ENCODE measurements at regions not wholly inside any gene's neighbourhood (a gene's known extent, or its start where the extent isn't known, plus 50 kb on each side); places are given as distances from the start of the nearest gene placed in this dataset.

DNA sequence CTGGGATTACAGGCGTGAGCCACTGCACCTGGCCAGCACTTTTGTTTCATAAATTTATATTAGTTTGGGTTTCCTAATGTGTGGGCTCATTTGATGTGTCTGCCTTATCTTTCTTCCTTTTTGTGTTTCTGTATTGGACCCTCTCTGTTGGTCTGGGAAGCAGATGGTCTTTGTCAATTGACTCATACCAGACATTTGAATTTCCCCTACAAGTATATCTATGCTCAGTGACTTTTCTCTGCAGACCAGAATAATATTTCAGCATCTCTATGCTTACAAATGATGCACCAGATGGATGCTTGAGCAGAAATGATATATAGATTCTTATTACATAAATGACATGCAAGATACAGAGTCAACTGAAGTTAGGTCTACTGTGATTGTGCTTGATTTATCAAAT, 329.9 kb upstream of the SLCO3A1 start:
- no peak for DNase-seq

GRCh38 chr15:91524534-91524933, 329.0 kb upstream of the SLCO3A1 start:
- DNase-seq, result no peak

- no peak for DNase-seq
These were observed 327.8 kb upstream of the SLCO3A1 start for GRCh38 chr15:91525751-91526150.

DNA sequence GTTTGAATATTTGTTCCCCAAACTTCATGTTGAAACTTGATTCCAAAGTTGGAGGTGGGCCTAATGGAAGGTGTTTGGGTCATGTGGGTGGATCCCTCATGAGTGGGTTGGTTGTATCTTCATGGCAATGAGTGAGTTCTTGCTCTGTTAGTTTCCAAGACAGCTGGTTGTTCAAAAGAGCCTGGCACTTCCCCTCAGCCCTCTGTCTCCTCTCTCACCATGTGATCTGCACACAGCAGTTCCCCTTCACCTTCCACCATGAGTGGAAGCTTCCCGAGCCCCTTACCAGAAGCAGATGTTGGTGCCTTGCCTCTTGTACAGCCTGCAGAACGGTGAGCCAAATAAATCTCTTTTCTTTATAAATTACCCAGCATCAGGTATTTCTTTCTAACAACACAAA, 327.1 kb upstream of the SLCO3A1 start:
- no peak for DNase-seq

DNA sequence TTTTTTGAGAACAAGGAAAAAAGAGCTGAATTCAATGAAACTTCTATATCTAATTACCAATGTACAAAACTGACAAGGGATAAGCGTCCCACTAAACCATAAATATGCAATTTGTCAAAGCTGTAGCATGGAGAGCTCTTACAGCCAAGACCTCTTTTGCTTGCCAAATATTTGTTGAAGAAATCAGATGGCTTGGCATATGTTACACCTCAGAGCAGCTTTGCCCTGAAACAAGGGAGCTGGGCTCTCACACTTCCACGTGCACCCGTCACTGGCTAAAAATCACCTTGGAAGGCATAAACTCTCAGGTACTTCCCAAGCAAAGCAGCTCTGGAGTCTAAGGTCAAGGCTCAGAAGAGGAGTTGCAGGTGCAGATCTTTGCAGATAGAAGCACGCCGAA, 324.7 kb upstream of the SLCO3A1 start:
- no peak for DNase-seq

- no peak for DNase-seq
These were observed 324.0 kb upstream of the SLCO3A1 start for GRCh38 chr15:91529534-91529933.

- DNase-seq, result no peak
These were observed 323.2 kb upstream of the SLCO3A1 start for GRCh38 chr15:91530279-91530678.

GRCh38 chr15:91530956-91531582, 322.4 kb upstream of the SLCO3A1 start:
- no peak for DNase-seq

DNA sequence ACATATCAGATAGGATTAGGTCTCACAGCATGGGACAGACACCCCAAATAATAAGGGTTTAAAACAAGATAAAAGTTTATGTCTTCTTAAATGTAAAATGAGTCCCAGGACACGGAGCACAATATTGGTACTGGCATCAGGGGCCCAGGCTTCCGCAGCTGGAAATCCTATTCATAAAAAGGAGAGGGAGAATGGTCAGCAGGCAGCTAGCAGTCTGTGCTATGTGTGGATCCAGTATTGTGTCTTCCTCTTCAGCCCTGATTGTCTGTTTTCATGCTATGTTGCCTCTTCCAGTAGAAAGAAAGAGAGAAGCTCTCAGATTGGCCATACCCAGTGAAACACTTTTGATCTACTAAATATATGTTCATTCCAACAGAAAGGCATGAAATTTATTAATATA, 319.3 kb upstream of the SLCO3A1 start:
- DNase-seq, result no peak

DNA sequence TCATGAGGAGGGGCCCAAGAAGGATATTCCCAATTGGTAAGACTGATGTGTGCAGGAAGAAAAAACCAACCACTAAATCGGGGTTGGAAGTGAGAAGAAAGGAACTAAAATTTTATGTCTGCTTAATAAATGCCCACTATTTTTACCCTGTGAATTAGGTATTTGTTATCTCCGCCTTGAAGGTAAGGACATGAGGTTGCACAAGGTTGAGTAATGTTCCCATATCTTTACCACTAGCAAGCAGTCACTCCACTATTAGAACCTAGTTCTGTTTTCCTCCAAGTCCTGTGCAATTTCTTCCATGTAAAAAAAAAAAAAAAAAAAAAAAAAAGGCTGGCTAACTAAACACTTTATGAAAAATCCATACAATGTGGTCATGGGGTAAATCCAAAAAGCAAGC, 318.5 kb upstream of the SLCO3A1 start:
- no peak for DNase-seq

DNA sequence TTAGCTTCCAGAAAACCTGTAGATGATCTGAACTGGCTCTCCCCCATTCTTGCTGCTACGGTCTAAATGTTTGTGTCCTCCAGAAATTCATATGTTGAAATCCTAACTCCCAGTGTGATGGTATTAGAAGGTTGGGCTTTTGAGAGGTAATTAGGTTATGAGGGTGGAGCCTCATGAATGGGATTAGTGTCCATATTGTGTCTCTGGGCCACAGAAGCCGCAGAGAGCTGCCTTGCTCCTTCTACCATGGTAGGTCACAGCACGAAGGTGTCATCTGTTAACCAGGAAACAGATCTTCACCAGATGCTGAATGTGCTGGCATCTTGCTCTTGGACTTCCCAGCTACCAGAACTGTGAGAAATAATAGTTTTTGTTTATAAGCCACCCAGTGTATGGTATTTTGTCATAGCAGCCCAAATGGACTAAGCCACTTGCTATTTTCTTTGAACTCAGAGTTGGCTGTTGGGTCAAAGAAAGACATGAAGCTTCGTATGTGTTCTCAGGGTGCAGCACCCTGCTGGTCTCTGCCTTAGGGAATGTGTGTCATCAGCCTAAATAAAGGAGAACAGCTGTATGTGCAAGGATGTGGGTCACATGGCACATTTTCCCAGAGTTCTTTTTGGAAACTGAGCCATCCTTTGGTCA, 317.5 kb upstream of the SLCO3A1 start:
- DNase-seq, result peak; percentile 6

DNA sequence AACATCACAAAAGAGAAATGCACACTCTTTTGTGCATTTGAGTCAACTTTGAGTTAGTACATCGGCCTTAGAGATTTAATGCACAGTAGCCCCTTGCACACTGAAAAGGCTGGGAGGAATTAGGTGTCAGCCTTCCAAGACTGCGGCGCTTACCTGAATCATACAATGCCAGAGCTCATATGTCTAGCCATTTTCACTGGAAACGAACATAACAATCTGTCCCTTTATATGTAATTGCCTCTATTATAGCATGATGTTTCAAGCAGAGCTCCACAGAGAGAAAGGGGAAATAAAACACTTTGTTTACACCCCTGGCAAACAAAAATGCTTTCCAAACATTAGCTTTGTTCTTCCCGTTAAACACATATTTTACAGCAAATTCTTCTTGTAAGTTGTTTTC, 315.7 kb upstream of the SLCO3A1 start:
- DNase-seq, result no peak

DNA sequence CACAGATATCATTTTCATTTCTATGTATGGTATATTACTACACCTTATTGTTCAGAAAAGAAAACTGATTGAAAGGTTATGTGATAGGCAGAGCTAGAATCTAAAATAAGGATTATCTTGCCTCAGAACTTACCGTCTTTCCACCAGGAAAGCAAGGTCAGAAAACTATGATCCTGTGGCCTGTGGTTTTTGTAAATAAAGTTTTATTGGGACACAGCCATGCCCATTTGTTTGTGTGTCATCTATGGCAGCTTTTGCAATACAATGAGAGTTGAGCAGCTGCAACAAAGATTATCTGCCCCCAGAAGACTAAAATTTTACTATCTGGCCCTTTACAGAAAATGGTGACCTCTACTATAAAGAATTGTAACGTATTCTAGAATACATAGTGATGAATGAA, 314.7 kb upstream of the SLCO3A1 start:
- no peak for DNase-seq

GRCh38 chr15:91541286-91541685, 312.2 kb upstream of the SLCO3A1 start:
- no peak for DNase-seq

- DNase-seq, result no peak
These were observed 311.3 kb upstream of the SLCO3A1 start for GRCh38 chr15:91542226-91542625.

- DNase-seq, result no peak
These were observed 306.2 kb upstream of the SLCO3A1 start for GRCh38 chr15:91547356-91547755.

DNA sequence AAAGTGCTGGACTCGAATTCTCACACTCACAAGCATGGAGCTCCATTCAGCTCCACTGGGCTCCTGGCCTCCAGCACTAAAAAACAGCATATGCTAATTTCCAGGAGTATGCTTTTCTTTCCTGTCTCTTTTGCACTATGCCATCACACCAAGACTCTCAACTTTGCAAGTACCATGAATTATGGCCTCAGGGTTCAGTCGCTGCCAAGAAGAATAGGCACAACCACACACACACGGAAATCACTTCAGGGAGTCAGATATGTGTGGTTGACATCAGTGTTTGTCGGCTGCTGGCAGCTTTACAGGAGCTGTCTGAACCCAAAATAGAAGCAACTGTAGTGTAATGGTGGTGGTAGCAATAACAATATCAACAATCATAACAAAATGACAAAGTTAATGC, 305.0 kb upstream of the SLCO3A1 start:
- no peak for DNase-seq

DNA sequence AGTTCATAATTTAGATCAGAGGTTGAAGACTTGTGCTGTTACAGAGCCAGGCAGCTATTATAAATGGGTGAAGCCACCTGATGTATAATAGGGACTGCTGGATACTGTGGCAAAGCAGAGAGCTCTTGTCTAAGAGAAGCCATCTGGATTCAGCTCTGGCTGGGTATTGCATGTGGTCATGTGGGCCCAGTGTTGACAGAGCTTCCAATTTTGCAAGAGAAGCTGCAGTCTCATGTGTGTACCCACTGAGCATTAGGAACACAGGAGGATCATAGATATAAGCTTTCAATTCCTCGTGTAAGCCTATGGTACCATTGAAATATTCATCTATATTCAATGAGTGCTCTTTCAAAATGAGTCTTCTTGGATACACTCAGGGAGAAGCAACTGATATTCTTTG, 303.9 kb upstream of the SLCO3A1 start:
- DNase-seq, result no peak

DNA sequence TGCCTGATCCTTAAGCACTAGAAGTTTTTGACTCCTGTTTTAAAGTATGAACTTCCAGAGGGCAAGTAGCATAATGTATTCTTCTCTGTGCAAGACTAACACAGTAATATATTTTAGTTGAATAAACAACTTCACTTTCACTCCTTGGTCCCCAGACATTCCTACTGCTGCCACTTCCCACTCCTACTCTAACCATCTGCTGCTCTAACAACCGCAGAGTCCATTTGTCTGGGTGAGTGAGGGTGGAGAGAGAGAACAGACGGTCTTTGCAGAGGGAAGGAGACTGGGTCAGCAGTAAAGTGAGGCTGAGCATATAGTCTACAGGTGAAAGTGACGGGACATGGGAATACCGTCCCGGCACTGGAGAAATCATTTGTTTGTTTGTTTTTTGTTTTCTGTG, 301.0 kb upstream of the SLCO3A1 start:
- DNase-seq, result no peak

- DNase-seq, result no peak
These were observed 300.2 kb upstream of the SLCO3A1 start for GRCh38 chr15:91553196-91553854.

GRCh38 chr15:91555312-91555711, 298.2 kb upstream of the SLCO3A1 start:
- no peak for DNase-seq

DNA sequence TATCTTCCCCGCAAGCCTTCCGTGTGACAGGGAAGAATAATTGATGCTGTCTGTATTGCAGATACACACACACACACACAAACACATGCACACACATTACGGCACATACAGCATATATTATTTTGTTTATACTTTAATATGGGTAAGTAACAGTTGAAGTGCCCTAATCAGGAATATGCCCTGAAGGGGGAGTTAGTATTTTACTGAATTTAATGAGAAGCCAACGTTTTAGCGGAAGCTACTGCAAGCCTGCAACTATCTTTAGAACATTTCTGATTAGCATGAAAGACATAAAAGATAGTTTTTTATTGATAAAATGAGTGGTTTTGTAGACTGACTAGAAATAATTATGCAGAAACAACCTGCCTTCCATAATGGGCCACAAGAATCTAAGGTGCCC, 296.6 kb upstream of the SLCO3A1 start:
- DNase-seq, result no peak

DNA sequence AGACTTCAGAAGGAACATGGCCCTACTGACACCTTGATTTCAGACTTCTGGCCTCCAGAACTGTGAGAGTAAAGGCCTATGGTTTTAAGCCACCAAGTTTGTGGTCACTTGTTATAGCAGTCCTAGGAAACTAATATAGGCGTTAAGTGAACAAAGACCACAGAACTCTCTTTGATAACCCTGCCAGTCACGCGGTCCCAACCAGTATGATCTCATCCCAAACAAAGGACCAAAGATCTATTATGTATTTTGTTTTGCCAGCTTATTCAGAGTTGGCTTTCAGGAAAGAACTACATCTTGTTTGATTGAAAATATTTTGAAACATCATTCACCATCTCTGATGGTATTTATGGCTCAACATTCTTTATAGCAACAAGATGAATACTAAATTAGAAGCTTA, 294.4 kb upstream of the SLCO3A1 start:
- DNase-seq, result no peak

DNA sequence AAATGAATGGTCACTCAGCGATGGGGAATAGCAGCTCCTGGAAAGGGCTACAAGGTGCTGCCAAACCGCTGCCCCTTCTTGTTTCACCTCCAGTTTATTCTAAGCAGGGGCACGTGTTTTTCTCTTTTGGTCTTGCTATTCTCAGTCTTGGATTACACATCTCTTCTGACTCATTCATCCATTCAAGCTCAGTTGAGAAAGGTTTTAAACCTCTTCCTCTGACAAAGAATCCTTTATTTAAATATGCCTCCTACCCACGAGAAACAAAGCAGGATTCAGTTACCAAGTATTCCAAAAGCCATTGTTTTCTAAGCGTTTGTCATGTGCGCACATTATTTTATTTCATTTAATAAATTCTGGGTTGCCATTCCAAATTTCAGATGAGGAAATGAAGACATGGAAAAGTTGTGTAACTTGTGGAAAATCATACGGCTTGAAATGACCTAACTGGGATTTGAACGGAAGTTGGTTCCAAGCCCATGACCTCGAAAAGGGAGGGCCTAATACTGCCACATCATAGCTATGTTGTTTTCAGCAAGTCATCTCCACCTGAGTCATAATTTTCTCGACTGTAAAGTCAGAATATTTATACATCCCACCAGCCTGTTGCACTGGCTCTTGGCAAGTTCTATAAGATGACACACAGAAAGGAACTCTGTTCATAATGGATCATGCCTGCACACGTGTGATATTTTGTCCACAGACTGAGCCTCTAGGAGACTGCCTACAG, 292.0 kb upstream of the SLCO3A1 start:
- peak; percentile 69 for DNase-seq

Data from EL (cell line).